WTC11 (cell line): ENCODE measurements at regions not wholly inside any gene's neighbourhood (a gene's known extent, or its start where the extent isn't known, plus 50 kb on each side); places are given as distances from the start of the nearest gene placed in this dataset.

Experiments
- CBFB ChIP-seq: sonication (generic); formaldehyde crosslinking; IDR thresholded peaks from 2 replicates; pipeline ENCODE4 v1.8.1; 2022; ENCODE audit warnings: mild to moderate bottlenecking, low read depth, missing genetic modification reagents
- ETV6 ChIP-seq: sonication (generic); formaldehyde crosslinking; IDR thresholded peaks from 2 replicates; pipeline ENCODE4 v1.8.1; 2022; ENCODE audit warnings: mild to moderate bottlenecking, missing genetic modification reagents
- GRHL2 ChIP-seq: fragments of 250-450 bp; sonication (Bioruptor Pico); IDR thresholded peaks from 2 replicates; pipeline ENCODE4 v1.8.0; 2022; ENCODE audit warnings: mild to moderate bottlenecking, moderate library complexity; ENCODE audit not compliant: insufficient replicate concordance, severe bottlenecking
- NFYB ChIP-seq: sonication (generic); formaldehyde crosslinking; conservative IDR thresholded peaks from 2 replicates; pipeline ENCODE4 v1.8.0; 2022; ENCODE audit warnings: low read depth, missing genetic modification reagents
- ZNF121 ChIP-seq: sonication (generic); formaldehyde crosslinking; IDR thresholded peaks from 2 replicates; pipeline ENCODE4 v1.8.0; 2023; ENCODE audit warnings: missing genetic modification reagents
- ZNF219 ChIP-seq: sonication (generic); formaldehyde crosslinking; IDR thresholded peaks from 2 replicates; pipeline ENCODE4 v1.8.0; 2023; ENCODE audit warnings: missing genetic modification reagents, mild to moderate bottlenecking, borderline replicate concordance
- ZNF263 ChIP-seq: sonication (generic); formaldehyde crosslinking; IDR thresholded peaks from 2 replicates; pipeline ENCODE4 v1.8.1; 2022; ENCODE audit warnings: low read depth, mild to moderate bottlenecking, moderate library complexity, missing genetic modification reagents
- TF ChIP-seq, protein P1 (sequence below): fragments of 200-600 bp; IDR thresholded peaks from 2 replicates; pipeline ENCODE4 v1.8.0; 2022; ENCODE audit warnings: antibody characterized with exemption
- TF ChIP-seq, protein P2 (sequence below): sonication (generic); formaldehyde crosslinking; IDR thresholded peaks from 2 replicates; pipeline ENCODE4 v1.8.1; 2022; ENCODE audit warnings: low read depth, mild to moderate bottlenecking, moderate library complexity, missing genetic modification reagents, borderline replicate concordance
- TF ChIP-seq, protein P3 (sequence below): sonication (generic); formaldehyde crosslinking; IDR thresholded peaks from 2 replicates; pipeline ENCODE4 v1.8.0; 2023; ENCODE audit warnings: mild to moderate bottlenecking, missing genetic modification reagents
- TF ChIP-seq, protein P4 (sequence below): sonication (generic); formaldehyde crosslinking; IDR thresholded peaks from 2 replicates; pipeline ENCODE4 v1.8.1; 2023; ENCODE audit warnings: mild to moderate bottlenecking, missing genetic modification reagents, moderate library complexity

DNA sequence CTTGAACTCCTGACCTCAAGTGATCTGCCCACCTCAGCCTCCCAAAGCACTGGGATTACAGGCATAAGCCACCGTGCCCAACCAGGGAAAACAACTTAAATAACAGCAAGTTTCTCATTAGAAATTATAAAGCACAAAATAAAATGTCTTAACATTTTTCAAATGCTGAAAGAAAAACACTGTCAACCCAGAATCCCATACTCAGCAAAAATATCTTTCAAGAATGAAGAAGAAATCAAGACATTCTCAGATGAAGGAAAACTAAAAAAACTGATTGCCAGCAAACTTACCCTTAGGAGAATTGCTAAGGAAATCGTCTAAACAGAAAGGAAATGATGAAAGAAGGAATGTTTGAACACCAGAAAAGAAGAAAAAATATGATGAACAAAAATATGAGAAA lies 191.1 kb upstream of the NR5A2 start:
- TF ChIP-seq ZNF121 (no peak), ZNF263 (no peak), GRHL2 (CRISPR knock-in tag) (no peak), ETV6 (CRISPR knock-in tag) (no peak), NFYB (no peak), CBFB (CRISPR knock-in tag) (no peak), ZNF219 (CRISPR knock-in tag) (no peak)
- TF ChIP-seq, protein P1, sequence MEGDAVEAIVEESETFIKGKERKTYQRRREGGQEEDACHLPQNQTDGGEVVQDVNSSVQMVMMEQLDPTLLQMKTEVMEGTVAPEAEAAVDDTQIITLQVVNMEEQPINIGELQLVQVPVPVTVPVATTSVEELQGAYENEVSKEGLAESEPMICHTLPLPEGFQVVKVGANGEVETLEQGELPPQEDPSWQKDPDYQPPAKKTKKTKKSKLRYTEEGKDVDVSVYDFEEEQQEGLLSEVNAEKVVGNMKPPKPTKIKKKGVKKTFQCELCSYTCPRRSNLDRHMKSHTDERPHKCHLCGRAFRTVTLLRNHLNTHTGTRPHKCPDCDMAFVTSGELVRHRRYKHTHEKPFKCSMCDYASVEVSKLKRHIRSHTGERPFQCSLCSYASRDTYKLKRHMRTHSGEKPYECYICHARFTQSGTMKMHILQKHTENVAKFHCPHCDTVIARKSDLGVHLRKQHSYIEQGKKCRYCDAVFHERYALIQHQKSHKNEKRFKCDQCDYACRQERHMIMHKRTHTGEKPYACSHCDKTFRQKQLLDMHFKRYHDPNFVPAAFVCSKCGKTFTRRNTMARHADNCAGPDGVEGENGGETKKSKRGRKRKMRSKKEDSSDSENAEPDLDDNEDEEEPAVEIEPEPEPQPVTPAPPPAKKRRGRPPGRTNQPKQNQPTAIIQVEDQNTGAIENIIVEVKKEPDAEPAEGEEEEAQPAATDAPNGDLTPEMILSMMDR = no peak
- TF ChIP-seq, protein P2, sequence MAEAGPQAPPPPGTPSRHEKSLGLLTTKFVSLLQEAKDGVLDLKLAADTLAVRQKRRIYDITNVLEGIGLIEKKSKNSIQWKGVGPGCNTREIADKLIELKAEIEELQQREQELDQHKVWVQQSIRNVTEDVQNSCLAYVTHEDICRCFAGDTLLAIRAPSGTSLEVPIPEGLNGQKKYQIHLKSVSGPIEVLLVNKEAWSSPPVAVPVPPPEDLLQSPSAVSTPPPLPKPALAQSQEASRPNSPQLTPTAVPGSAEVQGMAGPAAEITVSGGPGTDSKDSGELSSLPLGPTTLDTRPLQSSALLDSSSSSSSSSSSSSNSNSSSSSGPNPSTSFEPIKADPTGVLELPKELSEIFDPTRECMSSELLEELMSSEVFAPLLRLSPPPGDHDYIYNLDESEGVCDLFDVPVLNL (CRISPR knock-in tag) = no peak
- TF ChIP-seq, protein P3, sequence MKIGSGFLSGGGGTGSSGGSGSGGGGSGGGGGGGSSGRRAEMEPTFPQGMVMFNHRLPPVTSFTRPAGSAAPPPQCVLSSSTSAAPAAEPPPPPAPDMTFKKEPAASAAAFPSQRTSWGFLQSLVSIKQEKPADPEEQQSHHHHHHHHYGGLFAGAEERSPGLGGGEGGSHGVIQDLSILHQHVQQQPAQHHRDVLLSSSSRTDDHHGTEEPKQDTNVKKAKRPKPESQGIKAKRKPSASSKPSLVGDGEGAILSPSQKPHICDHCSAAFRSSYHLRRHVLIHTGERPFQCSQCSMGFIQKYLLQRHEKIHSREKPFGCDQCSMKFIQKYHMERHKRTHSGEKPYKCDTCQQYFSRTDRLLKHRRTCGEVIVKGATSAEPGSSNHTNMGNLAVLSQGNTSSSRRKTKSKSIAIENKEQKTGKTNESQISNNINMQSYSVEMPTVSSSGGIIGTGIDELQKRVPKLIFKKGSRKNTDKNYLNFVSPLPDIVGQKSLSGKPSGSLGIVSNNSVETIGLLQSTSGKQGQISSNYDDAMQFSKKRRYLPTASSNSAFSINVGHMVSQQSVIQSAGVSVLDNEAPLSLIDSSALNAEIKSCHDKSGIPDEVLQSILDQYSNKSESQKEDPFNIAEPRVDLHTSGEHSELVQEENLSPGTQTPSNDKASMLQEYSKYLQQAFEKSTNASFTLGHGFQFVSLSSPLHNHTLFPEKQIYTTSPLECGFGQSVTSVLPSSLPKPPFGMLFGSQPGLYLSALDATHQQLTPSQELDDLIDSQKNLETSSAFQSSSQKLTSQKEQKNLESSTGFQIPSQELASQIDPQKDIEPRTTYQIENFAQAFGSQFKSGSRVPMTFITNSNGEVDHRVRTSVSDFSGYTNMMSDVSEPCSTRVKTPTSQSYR (CRISPR knock-in tag) = no peak
- TF ChIP-seq, protein P4, sequence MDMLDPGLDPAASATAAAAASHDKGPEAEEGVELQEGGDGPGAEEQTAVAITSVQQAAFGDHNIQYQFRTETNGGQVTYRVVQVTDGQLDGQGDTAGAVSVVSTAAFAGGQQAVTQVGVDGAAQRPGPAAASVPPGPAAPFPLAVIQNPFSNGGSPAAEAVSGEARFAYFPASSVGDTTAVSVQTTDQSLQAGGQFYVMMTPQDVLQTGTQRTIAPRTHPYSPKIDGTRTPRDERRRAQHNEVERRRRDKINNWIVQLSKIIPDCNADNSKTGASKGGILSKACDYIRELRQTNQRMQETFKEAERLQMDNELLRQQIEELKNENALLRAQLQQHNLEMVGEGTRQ (CRISPR knock-in tag) = no peak
